ENCODE measurements at regions not wholly inside any gene's neighbourhood (a gene's known extent, or its start where the extent isn't known, plus 50 kb on each side); places are given as distances from the start of the nearest gene placed in this dataset.
"Not testable (repeated sequence)": the region's sequence is repeated elsewhere in the genome, so short reads cannot be mapped to it uniquely, and the experiment has no call there.

GRCh38 chr1:199020051-199020450 lies 381.2 kb downstream of the PTPRC start:
- no peaks in the 10 kb centered on the region for H3K36me3 ChIP-seq
- DNase-seq (ENCODE audit: low spot score in 2 of 2): no peak
- H3K27me3 ChIP-seq: no peaks in the 10 kb centered on the region
- H3K4me3 ChIP-seq: no peak overlapping the region
- H3K4me1 ChIP-seq: no peaks in the 10 kb centered on the region
- H3K9me3 ChIP-seq: no peaks in the 10 kb centered on the region
- no peak for TF ChIP-seq CTCF (IDR thresholded peaks at IDR 0.05)
- intact Hi-C loops (cut with DNase I): no loop called here
- H3K27ac ChIP-seq: no peak overlapping the region

- no peak for TF ChIP-seq CTCF (IDR thresholded peaks at IDR 0.05)
- no peak overlapping the region for H3K27ac ChIP-seq
- no peak for DNase-seq (ENCODE audit: low spot score in 2 of 2)
- no peaks in the 10 kb centered on the region for H3K4me1 ChIP-seq
- H3K4me3 ChIP-seq: no peak overlapping the region
- intact Hi-C loops (cut with DNase I): no loop called here
- no peaks in the 10 kb centered on the region for H3K9me3 ChIP-seq
- no peaks in the 10 kb centered on the region for H3K36me3 ChIP-seq
- no peaks in the 10 kb centered on the region for H3K27me3 ChIP-seq
Observed at GRCh38 chr1:199020904-199021303, 382.1 kb downstream of the PTPRC start.

- H3K27ac ChIP-seq: no peak overlapping the region
- intact Hi-C loops (cut with DNase I): no loop called here
- no peaks in the 10 kb centered on the region for H3K9me3 ChIP-seq
Observed at GRCh38 chr1:199029401-199029800, 390.6 kb downstream of the PTPRC start.

GRCh38 chr1:199029855-199030254 lies 391.0 kb downstream of the PTPRC start:
- Histone ChIP-seq H3K27ac (no peak overlapping the region), H3K9me3 (no peaks in the 10 kb centered on the region), H3K36me3 (no peaks in the 10 kb centered on the region), H3K4me1 (no peaks in the 10 kb centered on the region), H3K27me3 (no peaks in the 10 kb centered on the region), H3K4me3 (no peak overlapping the region)
- no peak for TF ChIP-seq CTCF (IDR thresholded peaks at IDR 0.05)
- no peak for DNase-seq (ENCODE audit: low spot score in 2 of 2)
- intact Hi-C loops (cut with DNase I): no loop called here

More at GRCh38 chr1:199029401-199029800, 390.6 kb downstream of the PTPRC start:
- Histone ChIP-seq H3K4me3 (no peak overlapping the region), H3K4me1 (no peaks in the 10 kb centered on the region), H3K36me3 (no peaks in the 10 kb centered on the region), H3K27me3 (no peaks in the 10 kb centered on the region)
- no peak for DNase-seq (ENCODE audit: low spot score in 2 of 2)
- TF ChIP-seq CTCF (IDR thresholded peaks at IDR 0.05): no peak

GRCh38 chr1:199030541-199030940 lies 391.7 kb downstream of the PTPRC start:
- H3K27me3 ChIP-seq; H3K4me3 ChIP-seq; H3K4me1 ChIP-seq; DNase-seq (ENCODE audit: low spot score in 2 of 2); H3K36me3 ChIP-seq; H3K27ac ChIP-seq; H3K9me3 ChIP-seq; intact Hi-C loops (cut with DNase I): not testable (repeated sequence)

GRCh38 chr1:199031170-199031569 lies 392.3 kb downstream of the PTPRC start:
- H3K4me3 ChIP-seq; H3K27ac ChIP-seq; H3K9me3 ChIP-seq; DNase-seq (ENCODE audit: low spot score in 2 of 2); H3K4me1 ChIP-seq; H3K36me3 ChIP-seq; H3K27me3 ChIP-seq; intact Hi-C loops (cut with DNase I): not testable (repeated sequence)

GRCh38 chr1:199032479-199032878 lies 393.6 kb downstream of the PTPRC start:
- intact Hi-C loops (cut with DNase I): not testable (repeated sequence)

More at GRCh38 chr1:199032479-199032878, 393.6 kb downstream of the PTPRC start:
- H3K36me3 ChIP-seq; H3K27ac ChIP-seq; H3K27me3 ChIP-seq; DNase-seq (ENCODE audit: low spot score in 2 of 2); H3K4me1 ChIP-seq; H3K4me3 ChIP-seq; H3K9me3 ChIP-seq: not testable (repeated sequence)

Data from ascending aorta (tissue), 2 donors.